ENCODE measurements at regions not wholly inside any gene's neighbourhood (a gene's known extent, or its start where the extent isn't known, plus 50 kb on each side); places are given as distances from the start of the nearest gene placed in this dataset.
"Not testable (repeated sequence)": the region's sequence is repeated elsewhere in the genome, so short reads cannot be mapped to it uniquely, and the experiment has no call there.

DNA sequence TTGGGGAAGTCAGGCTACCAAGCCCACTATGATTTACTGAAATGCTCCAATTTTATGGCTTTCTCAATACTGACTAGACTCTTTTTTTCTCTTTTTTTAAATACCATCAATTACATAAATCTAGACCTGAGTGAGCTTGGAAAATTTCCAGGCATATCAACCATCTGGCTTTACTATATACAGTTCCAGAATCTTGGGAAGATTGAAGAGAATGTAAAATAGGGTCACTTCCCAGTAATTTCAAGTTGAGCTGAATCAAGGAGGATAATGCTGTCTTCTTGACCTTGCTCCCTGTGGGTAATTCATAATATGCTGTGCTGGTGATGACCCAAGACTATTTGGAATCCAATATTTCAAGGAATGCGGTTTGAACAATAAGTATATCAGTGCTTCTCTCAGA, 108.1 kb downstream of the MAP3K21 start:
- DNase-seq, result peak in 1 of 2 experiments; percentile 76

- no peak for DNase-seq
Observed at GRCh38 chr1:233439721-233440120, 112.2 kb downstream of the MAP3K21 start.

DNA sequence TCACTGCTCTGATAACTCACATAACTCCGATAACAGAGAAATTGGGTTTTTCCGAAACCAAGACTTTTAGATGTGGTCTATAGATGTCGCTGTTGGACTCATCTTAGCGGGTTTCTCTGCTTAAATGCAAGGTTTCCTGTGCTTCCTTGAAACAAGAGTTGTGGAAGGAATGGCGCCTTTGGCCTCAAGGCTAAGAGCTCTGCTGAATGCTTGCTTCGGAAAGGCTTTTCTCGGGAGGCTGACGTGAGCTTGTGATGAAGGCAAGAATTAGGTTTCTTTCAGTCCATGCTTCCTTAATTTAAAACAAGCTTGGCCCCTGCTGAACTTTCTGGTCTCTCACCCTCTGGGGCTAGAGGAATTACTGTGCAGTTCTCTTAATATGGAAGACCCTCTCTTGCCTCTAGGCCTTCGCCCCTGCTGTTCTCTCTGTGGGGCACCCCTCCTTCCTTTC, 113.5 kb downstream of the MAP3K21 start:
- DNase-seq, result peak; percentile 77 to 90

DNA sequence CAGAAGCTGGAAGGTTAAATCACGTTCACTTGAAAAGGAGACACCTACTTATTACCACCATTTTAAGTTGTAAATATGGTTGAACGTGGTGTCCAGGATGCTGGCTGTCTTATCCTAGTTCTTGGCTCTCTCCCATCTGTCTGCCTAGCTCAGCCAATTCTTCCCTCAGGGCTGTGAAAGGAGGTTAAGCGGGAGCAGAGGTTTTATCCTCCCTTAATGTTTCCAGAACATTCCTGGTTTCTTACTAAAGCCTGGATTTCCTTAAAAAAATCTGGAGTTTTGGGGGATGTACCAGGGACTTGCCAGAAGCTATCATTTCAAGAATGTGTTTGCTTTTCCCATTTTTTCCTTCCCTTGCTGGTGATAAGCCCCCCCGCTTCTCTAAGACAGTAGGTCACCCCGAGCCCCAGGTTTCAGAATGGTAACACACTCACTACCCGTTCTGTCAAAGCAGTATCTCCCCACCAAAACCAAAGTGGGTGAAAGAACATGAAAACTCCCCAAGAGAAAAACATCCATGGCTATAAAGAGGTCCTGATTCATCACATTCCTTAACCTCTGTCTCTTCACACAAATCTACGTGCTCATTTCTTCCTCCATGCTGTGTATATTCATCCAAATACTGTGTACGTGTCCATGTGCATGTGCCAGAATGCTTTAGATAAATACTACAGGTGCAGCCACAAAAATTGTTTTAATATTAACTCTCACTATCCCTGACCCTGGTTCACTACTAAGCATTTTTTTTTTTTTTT, 114.7 kb downstream of the MAP3K21 start:
- DNase-seq, result peak; percentile 32 to 80

DNA sequence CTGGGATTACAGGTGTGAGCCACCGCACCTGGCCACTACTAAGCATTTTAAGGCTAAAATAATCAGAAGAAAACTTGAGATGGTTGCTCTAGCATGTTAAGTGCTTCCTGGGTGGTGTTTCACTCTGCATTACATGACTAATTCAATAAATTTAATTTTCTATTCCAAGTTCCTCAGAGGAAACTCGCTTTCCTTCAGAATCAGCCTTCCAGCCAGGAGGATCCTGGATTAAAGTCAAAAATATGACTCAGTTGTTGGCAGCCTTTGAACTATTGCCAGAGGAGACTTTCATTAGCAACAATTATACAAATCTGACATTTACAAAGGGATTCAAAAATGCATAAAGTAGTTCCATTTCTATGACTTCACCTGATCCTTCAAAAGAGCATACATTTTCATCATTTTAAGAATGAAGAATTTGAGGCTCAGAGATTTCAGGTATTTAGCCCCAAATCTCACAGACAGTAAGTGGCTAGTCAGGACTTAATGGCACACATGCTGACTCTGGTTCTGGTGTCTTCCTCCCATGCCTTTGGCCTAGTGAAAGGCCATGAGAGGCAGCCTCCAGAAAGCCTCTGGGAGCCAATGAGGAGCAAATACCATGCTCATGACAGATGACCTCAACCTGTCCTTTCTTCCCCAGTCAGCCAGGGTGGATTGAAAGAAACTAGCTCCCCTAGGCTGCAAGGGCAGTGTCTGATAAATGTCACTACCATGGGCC, 115.7 kb downstream of the MAP3K21 start:
- peak; percentile 78 to 92 for DNase-seq

GRCh38 chr1:233444484-233444883, 117.0 kb downstream of the MAP3K21 start:
- DNase-seq, result no peak

- DNase-seq, result no peak
Observed at GRCh38 chr1:233445737-233446136, 118.2 kb downstream of the MAP3K21 start.

DNA sequence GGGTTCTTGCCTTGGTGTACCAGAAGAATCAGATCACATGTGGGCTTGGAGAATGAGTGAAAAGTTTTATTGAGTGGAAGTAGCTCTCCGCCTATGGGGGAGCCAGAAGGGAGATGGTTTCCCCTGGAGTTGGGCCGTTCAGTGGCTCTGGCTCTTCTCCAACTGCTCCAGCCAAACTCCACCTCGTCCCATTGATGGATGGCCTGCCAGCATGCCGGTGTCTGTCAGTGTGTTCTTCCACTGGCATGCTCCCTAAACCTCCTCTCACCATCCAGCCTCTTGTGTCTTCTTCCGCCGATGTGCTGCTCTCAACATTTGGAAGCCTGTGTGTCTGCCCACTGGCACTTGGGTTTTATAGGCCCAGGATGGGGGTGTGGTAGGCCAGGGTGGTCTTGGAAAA, 119.4 kb downstream of the MAP3K21 start:
- peak; percentile 69 to 90 for DNase-seq

- DNase-seq, result peak; percentile 27 to 59
Observed at GRCh38 chr1:233448109-233448689, 120.7 kb downstream of the MAP3K21 start.

DNA sequence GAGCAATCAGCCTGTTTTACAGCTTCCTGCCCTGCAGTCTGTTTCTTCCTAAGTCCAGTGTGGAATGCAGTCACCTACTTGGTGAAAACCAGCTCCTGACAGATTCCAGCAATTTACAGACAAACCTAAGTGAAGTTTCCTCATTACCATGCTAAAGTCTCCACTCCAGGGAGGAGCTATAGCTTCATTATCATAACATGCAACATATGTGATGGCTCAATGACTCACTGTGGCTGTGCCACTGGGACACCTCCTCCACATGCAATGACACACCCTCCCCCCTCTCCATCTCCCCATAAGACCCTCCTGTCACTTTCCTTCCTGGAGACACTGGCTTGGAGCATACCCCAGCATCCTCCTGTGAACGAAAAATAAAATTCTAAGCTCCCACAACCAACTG, 125.2 kb downstream of the MAP3K21 start:
- no peak for DNase-seq

DNA sequence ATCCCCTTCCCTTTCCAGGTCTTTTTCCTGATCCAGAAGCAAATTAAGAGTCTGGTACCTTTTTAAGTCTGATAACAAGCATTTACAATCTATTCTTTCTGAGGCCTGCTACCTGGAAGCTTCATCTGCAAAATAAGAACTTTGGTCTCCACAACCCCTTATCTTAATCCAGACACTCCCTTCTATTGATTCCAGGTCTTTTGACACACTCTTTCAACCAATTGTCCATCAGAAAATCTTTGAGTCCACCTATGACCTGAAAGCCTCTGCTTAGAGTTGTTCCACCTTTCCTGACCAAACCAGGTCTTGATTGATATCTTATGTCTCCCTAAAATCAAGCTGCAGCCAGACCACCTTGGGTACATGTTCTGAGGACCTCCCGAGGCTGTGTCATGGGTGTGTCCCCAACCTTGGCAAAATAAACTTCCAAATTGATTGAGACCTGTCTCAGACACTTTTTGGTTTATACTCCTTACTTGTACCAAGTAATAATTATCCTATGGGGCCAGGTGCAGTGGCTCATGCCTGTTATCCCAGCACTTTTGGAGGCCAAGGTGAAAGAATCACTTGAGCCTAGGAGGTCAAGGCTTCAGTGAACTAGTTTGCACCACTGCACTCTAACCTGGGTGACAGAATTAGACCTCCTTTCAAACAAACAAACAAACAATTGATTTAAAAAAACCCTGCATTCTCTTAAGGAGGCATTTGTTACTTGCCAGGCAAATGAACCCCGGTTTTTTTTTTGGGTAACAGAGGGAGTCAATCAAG, 126.1 kb downstream of the MAP3K21 start:
- DNase-seq, result no peak

DNA sequence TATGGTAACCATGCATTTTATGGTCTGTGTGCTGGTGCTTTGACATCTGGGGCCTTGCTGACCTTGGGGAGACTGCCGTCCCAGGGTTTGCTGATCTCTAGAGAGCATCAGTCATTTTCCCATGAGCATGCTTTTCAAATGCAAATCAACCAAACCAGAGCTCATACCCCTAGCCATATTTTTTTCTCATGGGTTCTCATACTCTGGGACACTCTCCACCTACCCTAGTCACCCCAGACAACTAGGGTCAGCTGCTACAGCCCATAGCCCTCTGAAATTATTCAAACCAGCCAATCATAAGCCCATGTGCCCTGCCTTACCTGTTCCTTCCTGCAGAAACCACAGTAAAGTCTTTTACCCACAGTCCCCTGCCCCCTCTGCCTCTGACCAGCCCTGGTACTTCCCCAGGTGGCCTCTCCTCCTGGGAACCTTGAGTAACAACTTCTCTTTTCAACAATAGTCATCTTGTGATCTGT, 132.0 kb downstream of the MAP3K21 start:
- DNase-seq, result no peak

- DNase-seq, result no peak
Observed at GRCh38 chr1:233459968-233460367, 132.4 kb downstream of the MAP3K21 start.

- DNase-seq, result no peak
Observed at GRCh38 chr1:233460692-233461091, 133.2 kb downstream of the MAP3K21 start.

DNA sequence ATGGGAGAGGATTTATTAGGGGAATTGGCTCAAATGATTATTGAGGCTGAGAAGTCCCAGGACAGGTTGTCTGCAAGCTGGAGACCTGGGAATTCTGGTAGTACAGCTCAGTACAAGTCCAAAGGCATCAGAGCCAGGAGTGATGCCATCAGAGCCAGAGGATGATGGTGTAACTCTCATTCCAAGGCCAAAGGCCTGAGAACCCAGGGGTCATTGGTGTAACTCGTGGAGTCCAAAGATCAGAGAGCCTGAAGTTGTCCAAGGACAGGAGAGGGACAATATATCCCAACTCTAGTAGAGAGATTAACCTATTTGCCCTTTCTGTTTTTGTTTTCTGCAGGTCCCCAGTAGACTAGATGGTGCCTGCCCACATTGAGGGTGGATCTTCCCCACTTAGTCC, 134.3 kb downstream of the MAP3K21 start:
- DNase-seq, result no peak

GRCh38 chr1:233463333-233463732, 135.8 kb downstream of the MAP3K21 start:
- DNase-seq, result no peak

DNA sequence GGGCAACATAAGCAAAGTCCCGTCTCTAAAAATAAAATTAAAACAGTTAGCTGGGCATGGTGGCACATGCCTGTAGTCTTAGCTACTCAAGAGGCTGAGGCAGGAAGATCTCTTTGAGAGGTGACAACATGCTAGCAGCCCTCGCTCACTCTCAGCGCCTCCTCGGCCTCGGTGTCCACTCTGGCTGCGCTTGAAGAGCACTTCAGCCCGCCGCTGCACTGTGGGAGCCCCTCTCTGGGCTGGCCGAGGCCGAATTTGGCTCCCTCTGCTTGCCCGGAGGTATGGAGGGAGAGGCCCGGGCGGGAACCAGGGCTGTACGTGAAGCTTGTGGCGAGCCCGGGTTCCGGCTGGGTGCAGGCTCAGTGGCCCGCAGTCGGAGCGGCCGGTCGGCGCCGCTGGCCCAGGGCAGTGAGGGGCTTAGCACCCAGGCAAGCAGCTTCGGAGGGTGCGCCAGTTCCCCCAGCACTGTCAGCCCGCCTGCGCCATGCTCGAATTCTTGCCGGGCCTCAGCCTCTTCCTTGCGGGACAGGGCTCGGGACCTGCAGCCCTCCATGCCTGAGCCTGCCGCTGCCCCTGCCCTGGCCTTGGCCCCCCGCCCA, 138.3 kb downstream of the MAP3K21 start:
- DNase-seq, result no peak

DNA sequence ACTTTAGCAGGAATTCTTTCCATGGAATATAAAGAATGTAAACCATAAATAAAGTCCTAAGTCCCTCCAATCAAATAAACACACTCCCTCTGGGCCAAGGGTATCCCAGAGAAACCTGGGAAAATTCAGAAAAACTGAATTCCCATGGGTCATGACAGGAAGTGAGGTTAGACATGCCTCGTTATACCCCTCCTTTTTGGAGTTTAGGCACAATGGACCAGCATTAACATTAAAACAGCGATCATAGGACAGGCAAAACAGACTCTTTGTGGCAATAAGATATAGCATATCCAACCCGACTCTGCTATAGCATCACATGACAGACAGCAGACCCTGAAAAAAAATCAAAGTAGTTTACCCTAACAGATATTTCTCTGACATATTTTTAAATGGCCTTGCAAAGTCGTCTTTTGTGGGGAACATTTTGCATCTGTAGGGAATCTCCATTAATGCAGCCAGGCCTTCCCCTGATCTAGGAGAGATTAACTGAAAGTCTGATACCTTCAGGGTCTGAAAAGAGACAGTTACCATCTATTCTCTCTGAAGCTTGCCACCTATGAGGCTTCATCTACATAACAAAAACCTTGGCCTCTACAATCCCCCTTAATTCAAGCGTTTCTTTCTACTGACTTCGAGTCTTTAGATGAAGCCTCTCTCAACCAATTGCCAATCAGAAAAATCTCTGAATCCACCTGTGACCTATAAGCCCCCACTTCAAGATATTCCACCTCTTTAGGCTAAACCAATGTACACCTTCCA, 143.0 kb upstream of the KCNK1 start:
- DNase-seq, result no peak

GRCh38 chr1:233471851-233472250, 142.1 kb upstream of the KCNK1 start:
- DNase-seq, result not testable (repeated sequence)

GRCh38 chr1:233472796-233473195, 141.1 kb upstream of the KCNK1 start:
- not testable (repeated sequence) for DNase-seq

GRCh38 chr1:233473549-233474204, 140.2 kb upstream of the KCNK1 start:
- no peak for DNase-seq
